ENCODE measurements at regions not wholly inside any gene's neighbourhood (a gene's known extent, or its start where the extent isn't known, plus 50 kb on each side); places are given as distances from the start of the nearest gene placed in this dataset.

DNA sequence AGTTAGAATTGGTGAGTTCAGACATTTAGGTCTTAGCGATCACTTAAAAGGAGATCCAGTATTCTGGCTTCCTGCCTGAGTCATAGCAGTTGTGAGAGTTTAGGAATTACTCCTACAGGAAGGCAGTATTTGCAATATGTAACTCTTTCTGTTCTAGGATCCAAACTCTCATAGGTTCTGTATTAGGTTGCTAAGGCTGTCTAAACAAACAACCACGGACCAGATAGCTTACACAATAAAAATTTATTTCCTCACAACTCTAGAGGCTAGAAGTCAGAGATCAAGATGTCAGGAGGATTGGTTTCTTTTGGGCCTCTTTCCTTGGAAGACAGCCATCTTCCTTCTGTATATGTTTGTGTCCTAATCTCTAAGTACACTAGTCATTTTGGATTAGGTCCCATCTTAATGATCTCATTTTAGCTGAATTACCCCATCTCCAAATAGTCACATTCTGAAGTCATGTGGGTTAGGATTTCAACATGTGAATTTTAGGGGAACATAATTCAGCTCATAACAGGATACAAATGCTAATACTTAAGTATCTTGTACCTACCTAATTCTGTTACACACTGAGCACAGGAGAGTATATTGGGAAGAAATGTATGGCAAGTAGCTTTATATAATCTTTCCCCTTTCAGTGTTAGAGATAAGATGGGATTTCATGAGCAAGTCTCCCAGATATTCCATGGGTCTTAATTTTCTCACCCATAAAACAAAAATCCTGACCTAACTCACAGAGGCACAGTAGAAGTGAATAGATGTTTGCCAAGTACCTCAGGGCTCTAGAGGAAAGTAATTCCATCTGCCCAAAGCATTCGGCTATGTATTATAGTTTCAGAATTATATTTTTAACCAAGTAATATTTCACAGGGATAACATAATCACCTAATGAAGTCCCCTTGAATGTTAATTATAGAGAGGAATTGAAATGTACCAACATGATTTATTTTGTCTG, 144.4 kb downstream of the PTBP2 start:
- no peak overlapping the region for H2AFZ ChIP-seq (ENCODE audit: low read depth, low read length)

DNA sequence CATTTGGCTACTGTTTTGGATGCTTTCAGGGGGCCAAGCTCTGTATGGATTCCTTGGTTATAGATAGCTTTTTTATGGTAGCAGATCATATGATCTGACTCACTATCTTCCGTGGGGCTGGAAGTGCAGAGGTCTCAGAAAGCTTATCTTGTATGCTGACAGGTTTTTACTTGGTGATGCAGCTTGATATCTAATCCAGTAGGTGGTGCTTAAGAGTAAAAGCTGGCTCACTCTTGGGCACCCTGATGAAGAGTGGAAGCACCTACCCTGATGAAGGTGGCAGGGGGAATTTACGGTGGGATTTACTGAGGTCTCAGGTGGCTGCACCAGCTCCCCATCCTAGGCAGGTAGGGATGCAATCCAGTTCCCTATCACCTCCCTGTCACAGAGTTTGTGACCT, 151.2 kb downstream of the PTBP2 start:
- Histone ChIP-seq H3K79me2 (replicated peaks; ENCODE audit: insufficient read depth, low read length) (no peaks in the 10 kb centered on the region), H3K4me3 (ENCODE audit: low read length) (no peak overlapping the region), H3K27me3 (ENCODE audit: insufficient read depth, low read depth, low read length) (no peaks in the 10 kb centered on the region), H3K36me3 (ENCODE audit: insufficient read depth, low read length) (no peaks in the 10 kb centered on the region), H4K20me1 (ENCODE audit: insufficient read depth) (no peaks in the 10 kb centered on the region), H3K9me2 (ENCODE audit: insufficient read depth, low read length) (no peaks in the 10 kb centered on the region), H3K4me2 (ENCODE audit: low read length) (no peak overlapping the region), H3K9ac (ENCODE audit: low read length) (no peak overlapping the region), H3K9me3 (ENCODE audit: low read length) (no peaks in the 10 kb centered on the region), H2AFZ (ENCODE audit: low read depth, low read length) (no peak overlapping the region), H3K27ac (ENCODE audit: low read length) (no peak overlapping the region), H3F3A (ENCODE audit: insufficient read depth, low read length, poor library complexity, severe bottlenecking) (no peaks in the 10 kb centered on the region)
- no peak for TF ChIP-seq MXI1 (conservative IDR thresholded peaks at IDR 0.05; ENCODE audit: poor library complexity, severe bottlenecking)
- TF ChIP-seq RAD21 (conservative IDR thresholded peaks at IDR 0.05), result no peak

More for the DNA sequence above, 144.4 kb downstream of the PTBP2 start:
- H3K9me2 ChIP-seq (ENCODE audit: insufficient read depth, low read length), result no peaks in the 10 kb centered on the region
- H3K9me3 ChIP-seq (ENCODE audit: low read length), result no peaks in the 10 kb centered on the region
- H3K36me3 ChIP-seq (ENCODE audit: insufficient read depth, low read length), result no peaks in the 10 kb centered on the region
- H3K79me2 ChIP-seq (replicated peaks; ENCODE audit: insufficient read depth, low read length), result no peaks in the 10 kb centered on the region
- TF ChIP-seq POLR2AphosphoS5 (IDR thresholded peaks at IDR 0.05) (no peak), EZH2 (IDR thresholded peaks at IDR 0.05; ENCODE audit: borderline replicate concordance, insufficient read depth, low read length, poor library complexity, severe bottlenecking) (no peak), TAF1 (IDR thresholded peaks at IDR 0.05; ENCODE audit: low read depth) (no peak), RAD21 (conservative IDR thresholded peaks at IDR 0.05) (no peak), SMC3 (conservative IDR thresholded peaks at IDR 0.05; ENCODE audit: poor library complexity) (no peak), EP300 (conservative IDR thresholded peaks at IDR 0.05; ENCODE audit: poor library complexity, severe bottlenecking) (no peak), MXI1 (conservative IDR thresholded peaks at IDR 0.05; ENCODE audit: poor library complexity, severe bottlenecking) (no peak)
- TF ChIP-seq, protein P1, sequence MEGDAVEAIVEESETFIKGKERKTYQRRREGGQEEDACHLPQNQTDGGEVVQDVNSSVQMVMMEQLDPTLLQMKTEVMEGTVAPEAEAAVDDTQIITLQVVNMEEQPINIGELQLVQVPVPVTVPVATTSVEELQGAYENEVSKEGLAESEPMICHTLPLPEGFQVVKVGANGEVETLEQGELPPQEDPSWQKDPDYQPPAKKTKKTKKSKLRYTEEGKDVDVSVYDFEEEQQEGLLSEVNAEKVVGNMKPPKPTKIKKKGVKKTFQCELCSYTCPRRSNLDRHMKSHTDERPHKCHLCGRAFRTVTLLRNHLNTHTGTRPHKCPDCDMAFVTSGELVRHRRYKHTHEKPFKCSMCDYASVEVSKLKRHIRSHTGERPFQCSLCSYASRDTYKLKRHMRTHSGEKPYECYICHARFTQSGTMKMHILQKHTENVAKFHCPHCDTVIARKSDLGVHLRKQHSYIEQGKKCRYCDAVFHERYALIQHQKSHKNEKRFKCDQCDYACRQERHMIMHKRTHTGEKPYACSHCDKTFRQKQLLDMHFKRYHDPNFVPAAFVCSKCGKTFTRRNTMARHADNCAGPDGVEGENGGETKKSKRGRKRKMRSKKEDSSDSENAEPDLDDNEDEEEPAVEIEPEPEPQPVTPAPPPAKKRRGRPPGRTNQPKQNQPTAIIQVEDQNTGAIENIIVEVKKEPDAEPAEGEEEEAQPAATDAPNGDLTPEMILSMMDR (IDR thresholded peaks at IDR 0.05; ENCODE audit: poor library complexity, severe bottlenecking), result no peak
- TF ChIP-seq, protein P2, sequence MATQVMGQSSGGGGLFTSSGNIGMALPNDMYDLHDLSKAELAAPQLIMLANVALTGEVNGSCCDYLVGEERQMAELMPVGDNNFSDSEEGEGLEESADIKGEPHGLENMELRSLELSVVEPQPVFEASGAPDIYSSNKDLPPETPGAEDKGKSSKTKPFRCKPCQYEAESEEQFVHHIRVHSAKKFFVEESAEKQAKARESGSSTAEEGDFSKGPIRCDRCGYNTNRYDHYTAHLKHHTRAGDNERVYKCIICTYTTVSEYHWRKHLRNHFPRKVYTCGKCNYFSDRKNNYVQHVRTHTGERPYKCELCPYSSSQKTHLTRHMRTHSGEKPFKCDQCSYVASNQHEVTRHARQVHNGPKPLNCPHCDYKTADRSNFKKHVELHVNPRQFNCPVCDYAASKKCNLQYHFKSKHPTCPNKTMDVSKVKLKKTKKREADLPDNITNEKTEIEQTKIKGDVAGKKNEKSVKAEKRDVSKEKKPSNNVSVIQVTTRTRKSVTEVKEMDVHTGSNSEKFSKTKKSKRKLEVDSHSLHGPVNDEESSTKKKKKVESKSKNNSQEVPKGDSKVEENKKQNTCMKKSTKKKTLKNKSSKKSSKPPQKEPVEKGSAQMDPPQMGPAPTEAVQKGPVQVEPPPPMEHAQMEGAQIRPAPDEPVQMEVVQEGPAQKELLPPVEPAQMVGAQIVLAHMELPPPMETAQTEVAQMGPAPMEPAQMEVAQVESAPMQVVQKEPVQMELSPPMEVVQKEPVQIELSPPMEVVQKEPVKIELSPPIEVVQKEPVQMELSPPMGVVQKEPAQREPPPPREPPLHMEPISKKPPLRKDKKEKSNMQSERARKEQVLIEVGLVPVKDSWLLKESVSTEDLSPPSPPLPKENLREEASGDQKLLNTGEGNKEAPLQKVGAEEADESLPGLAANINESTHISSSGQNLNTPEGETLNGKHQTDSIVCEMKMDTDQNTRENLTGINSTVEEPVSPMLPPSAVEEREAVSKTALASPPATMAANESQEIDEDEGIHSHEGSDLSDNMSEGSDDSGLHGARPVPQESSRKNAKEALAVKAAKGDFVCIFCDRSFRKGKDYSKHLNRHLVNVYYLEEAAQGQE (IDR thresholded peaks at IDR 0.05; ENCODE audit: borderline replicate concordance), result no peak
- no peaks in the 10 kb centered on the region for H3K27me3 ChIP-seq (ENCODE audit: insufficient read depth, low read depth, low read length)
- H3F3A ChIP-seq (ENCODE audit: insufficient read depth, low read length, poor library complexity, severe bottlenecking), result no peaks in the 10 kb centered on the region
- H3K27ac ChIP-seq (ENCODE audit: low read length), result no peak overlapping the region
- H3K9ac ChIP-seq (ENCODE audit: low read length), result no peak overlapping the region
- no peaks in the 10 kb centered on the region for H4K20me1 ChIP-seq (ENCODE audit: insufficient read depth)
- no peak overlapping the region for H3K4me3 ChIP-seq (ENCODE audit: low read length)
- no peak overlapping the region for H3K4me2 ChIP-seq (ENCODE audit: low read length)

All from neural cell (in vitro differentiated cells).